ENCODE measurements at regions not wholly inside any gene's neighbourhood (a gene's known extent, or its start where the extent isn't known, plus 50 kb on each side); places are given as distances from the start of the nearest gene placed in this dataset.

DNA sequence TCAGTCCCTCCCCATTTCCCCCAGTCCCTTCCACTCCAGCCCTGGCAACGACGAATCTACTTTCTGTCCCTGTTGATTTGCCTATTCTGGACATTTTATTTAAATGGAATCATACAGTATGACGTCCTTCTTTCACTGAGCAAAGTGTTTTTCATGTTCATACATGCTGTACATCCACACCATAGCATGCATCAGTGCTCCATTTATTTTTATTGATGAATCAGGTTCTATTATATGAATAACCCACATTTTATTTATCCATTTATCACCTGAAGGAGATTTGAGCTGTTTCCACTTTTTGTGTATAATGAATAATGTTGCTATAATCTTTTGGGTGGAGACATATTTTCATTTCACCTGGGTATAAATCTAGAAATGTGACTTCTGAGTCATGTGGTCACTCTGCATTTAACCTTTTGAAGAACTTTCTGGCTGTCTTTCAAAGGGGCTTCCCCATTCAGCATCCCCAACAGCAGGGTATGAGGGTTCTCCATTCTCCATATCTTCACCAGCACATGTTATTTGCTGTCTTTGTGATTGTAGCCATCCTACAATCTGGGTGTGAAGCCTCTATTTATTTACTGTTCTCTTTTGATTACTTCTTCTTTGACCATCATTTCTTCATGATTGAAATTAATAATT is 531.7 kb downstream of the ETS1 start:
- dilution Hi-C loops (cut with MboI; ENCODE audit: extremely low pct_ligation_motif_present, low sequenced_read_pairs) (no loop called here), intact Hi-C loops (cut with micrococcal nuclease) (no loop called here)
- H3K9me3 ChIP-seq (replicated peaks; ENCODE audit: control insufficient read depth, insufficient read depth, low read length), result no peaks in the 10 kb centered on the region
- POLR2A ChIA-PET, result no interaction called here
- no peak overlapping the region for H3K9ac ChIP-seq (replicated peaks; ENCODE audit: extremely low read depth, insufficient read depth, low read length)
- TF ChIP-seq MYC (IDR thresholded peaks at IDR 0.05; ENCODE audit: low read depth, low read length) (no peak), JUN (IDR thresholded peaks at IDR 0.05; ENCODE audit: borderline replicate concordance, insufficient read depth, insufficient read length, low read depth) (no peak), POLR2AphosphoS5 (IDR thresholded peaks at IDR 0.05; ENCODE audit: insufficient read depth, low read depth, low read length) (no peak), POLR2A (IDR thresholded peaks at IDR 0.05; ENCODE audit: low read depth, low read length) (no peak), EZH2 (IDR thresholded peaks at IDR 0.05; ENCODE audit: borderline replicate concordance, low read depth, low read length, severe bottlenecking) (no peak), GATA2 (IDR thresholded peaks at IDR 0.05; ENCODE audit: insufficient read depth, insufficient read length, low read depth, low read length) (no peak), FOS (IDR thresholded peaks at IDR 0.05; ENCODE audit: borderline replicate concordance, insufficient read depth, low read length) (no peak)
- TF ChIP-seq, protein P1, sequence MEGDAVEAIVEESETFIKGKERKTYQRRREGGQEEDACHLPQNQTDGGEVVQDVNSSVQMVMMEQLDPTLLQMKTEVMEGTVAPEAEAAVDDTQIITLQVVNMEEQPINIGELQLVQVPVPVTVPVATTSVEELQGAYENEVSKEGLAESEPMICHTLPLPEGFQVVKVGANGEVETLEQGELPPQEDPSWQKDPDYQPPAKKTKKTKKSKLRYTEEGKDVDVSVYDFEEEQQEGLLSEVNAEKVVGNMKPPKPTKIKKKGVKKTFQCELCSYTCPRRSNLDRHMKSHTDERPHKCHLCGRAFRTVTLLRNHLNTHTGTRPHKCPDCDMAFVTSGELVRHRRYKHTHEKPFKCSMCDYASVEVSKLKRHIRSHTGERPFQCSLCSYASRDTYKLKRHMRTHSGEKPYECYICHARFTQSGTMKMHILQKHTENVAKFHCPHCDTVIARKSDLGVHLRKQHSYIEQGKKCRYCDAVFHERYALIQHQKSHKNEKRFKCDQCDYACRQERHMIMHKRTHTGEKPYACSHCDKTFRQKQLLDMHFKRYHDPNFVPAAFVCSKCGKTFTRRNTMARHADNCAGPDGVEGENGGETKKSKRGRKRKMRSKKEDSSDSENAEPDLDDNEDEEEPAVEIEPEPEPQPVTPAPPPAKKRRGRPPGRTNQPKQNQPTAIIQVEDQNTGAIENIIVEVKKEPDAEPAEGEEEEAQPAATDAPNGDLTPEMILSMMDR (IDR thresholded peaks at IDR 0.05; ENCODE audit: extremely low read depth in 1 of 2, insufficient read depth in 1 of 2, low read depth in 1 of 2, low read length in 2 of 2), result no peak
- TF ChIP-seq, protein P2, sequence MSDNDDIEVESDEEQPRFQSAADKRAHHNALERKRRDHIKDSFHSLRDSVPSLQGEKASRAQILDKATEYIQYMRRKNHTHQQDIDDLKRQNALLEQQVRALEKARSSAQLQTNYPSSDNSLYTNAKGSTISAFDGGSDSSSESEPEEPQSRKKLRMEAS (IDR thresholded peaks at IDR 0.05; ENCODE audit: insufficient read depth, insufficient read length), result no peak
- DNase-seq (ENCODE audit: low read depth, low spot score) (no peak), FAIRE-seq (no peak)
- H3K4me2 ChIP-seq (ENCODE audit: insufficient read depth, low read length), result no peak overlapping the region
- H2AFZ ChIP-seq (ENCODE audit: low read depth, low read length), result no peak overlapping the region
- no peaks in the 10 kb centered on the region for H3K79me2 ChIP-seq (ENCODE audit: control insufficient read depth, insufficient read depth, low read length)
- no peak overlapping the region for H3K4me3 ChIP-seq (replicated peaks in 1 of 3; ENCODE audit: insufficient read depth in 1 of 3, low read depth in 1 of 3, low read length in 3 of 3)
- no peaks in the 10 kb centered on the region for H3K9me1 ChIP-seq (replicated peaks; ENCODE audit: control insufficient read depth, extremely low read depth, insufficient read depth, low read length)
- H3K36me3 ChIP-seq (ENCODE audit: control insufficient read depth in 2 of 2, extremely low read depth in 1 of 2, insufficient read depth in 2 of 2, low read length in 2 of 2), result no peaks in the 10 kb centered on the region
- BruUV-seq (replicated peaks), result no TSS peak
- peaks cover 21% of the 10 kb centered on the region for H3K4me1 ChIP-seq (ENCODE audit: control insufficient read depth, extremely low read depth, insufficient read depth, low read length)
- no peaks in the 10 kb centered on the region for H3K27me3 ChIP-seq (ENCODE audit: control insufficient read depth in 2 of 2, insufficient read depth in 2 of 2, low read length in 2 of 2)
- no peak overlapping the region for H3K27ac ChIP-seq (ENCODE audit: insufficient read depth, low read depth, low read length)
- CTCF ChIA-PET, result no interaction called here
- no peaks in the 10 kb centered on the region for H4K20me1 ChIP-seq (replicated peaks; ENCODE audit: control insufficient read depth, extremely low read depth, insufficient read depth, low read length)

Measured in endothelial cell of umbilical vein (primary cell).